GM06990 (cell line): ENCODE measurements at regions not wholly inside any gene's neighbourhood (a gene's known extent, or its start where the extent isn't known, plus 50 kb on each side); places are given as distances from the start of the nearest gene placed in this dataset.

Experiments used
- DNase-seq: peaks from one replicate; pipeline ENCODE4 v3.0.0-alpha.2; 2011; ENCODE audit not compliant: insufficient read length; ENCODE audit errors: extremely low read depth
- H3K27me3 ChIP-seq: replicated peaks from 2 replicates; pipeline ENCODE4 v1.6.0; 2011; ENCODE audit warnings: low read length; ENCODE audit not compliant: control insufficient read depth, insufficient read depth
- H3K36me3 ChIP-seq: 2 replicates; pipeline ENCODE4 v1.5.1; 2011; ENCODE audit warnings: low read length; ENCODE audit not compliant: control insufficient read depth, insufficient read depth
- H3K4me3 ChIP-seq: replicated peaks from 2 replicates; pipeline ENCODE4 v1.5.1; 2011; ENCODE audit warnings: low read depth, mild to moderate bottlenecking, control low read depth, low read length
- TF ChIP-seq, protein P1 (sequence below): IDR thresholded peaks from 2 replicates; pipeline ENCODE4 v1.5.1; 2011; ENCODE audit warnings: low read length, control low read depth, mild to moderate bottlenecking, inconsistent platforms; ENCODE audit not compliant: insufficient read depth, poor library complexity, severe bottlenecking

DNA sequence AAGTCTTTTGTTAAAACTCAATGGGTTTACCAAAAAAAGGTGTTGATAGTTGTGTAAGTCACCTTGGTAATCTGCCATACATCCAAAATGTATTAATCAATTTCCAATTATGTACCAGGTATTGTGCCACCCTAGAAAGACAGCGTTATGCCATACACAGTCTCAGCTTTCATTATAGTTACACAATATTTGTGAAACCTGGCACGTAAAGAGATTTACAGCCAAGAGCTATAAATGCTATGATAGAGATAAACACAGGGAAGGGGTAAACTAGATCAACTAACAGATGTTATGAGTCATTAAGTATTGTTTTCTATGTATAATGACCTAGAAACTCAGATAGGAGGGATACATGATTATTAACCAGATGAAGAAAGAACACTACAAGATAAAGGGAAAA is 725.6 kb upstream of the SLITRK5 start:
- H3K36me3 ChIP-seq: no peaks in the 10 kb centered on the region
- no peaks in the 10 kb centered on the region for H3K27me3 ChIP-seq
- TF ChIP-seq, protein P1, sequence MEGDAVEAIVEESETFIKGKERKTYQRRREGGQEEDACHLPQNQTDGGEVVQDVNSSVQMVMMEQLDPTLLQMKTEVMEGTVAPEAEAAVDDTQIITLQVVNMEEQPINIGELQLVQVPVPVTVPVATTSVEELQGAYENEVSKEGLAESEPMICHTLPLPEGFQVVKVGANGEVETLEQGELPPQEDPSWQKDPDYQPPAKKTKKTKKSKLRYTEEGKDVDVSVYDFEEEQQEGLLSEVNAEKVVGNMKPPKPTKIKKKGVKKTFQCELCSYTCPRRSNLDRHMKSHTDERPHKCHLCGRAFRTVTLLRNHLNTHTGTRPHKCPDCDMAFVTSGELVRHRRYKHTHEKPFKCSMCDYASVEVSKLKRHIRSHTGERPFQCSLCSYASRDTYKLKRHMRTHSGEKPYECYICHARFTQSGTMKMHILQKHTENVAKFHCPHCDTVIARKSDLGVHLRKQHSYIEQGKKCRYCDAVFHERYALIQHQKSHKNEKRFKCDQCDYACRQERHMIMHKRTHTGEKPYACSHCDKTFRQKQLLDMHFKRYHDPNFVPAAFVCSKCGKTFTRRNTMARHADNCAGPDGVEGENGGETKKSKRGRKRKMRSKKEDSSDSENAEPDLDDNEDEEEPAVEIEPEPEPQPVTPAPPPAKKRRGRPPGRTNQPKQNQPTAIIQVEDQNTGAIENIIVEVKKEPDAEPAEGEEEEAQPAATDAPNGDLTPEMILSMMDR: no peak
- H3K4me3 ChIP-seq: no peak overlapping the region
- DNase-seq: no peak

DNA sequence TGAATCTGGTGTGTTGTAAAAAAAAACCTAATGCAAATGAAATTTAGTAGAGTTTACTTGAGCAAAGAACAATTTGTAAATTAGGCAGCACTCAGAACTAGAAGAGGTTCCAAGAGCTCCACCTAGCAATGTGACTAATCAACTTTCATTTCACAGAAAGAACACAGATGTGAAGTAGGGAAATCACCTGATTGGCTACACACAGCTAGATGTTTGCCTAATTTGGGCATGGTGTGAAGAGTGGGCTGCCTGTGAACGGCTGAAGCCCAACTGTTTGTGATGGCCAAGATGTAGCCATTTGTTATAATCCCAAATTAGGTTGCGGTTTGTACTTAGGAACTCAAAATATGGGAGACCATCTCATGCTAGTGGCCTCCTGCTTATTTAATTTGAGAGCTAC is 724.4 kb upstream of the SLITRK5 start:
- DNase-seq: no peak
- Histone ChIP-seq H3K36me3 (no peaks in the 10 kb centered on the region), H3K4me3 (no peak overlapping the region), H3K27me3 (no peaks in the 10 kb centered on the region)
- TF ChIP-seq, protein P1: no peak

DNA sequence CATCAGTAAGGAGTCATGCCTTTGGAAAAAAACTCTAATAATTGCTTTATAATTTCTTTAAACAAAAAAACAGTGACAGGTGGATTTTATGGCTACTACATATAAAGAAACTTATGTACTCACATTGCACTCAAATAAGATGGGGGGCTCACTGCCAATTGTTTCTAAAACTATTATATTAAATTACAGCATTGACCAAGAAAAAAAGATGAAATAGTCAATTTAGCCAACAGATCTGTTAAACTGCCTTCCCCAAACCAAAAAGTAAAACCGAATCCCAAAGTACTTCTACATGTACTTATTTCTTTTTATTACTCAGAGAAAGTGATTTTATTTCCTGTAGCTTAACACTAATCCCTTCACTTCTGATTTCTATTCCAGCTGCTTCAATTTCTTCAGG is 716.8 kb upstream of the SLITRK5 start:
- Histone ChIP-seq H3K27me3 (no peaks in the 10 kb centered on the region), H3K4me3 (no peak overlapping the region), H3K36me3 (no peaks in the 10 kb centered on the region)
- no peak for DNase-seq
- TF ChIP-seq, protein P1: no peak

DNA sequence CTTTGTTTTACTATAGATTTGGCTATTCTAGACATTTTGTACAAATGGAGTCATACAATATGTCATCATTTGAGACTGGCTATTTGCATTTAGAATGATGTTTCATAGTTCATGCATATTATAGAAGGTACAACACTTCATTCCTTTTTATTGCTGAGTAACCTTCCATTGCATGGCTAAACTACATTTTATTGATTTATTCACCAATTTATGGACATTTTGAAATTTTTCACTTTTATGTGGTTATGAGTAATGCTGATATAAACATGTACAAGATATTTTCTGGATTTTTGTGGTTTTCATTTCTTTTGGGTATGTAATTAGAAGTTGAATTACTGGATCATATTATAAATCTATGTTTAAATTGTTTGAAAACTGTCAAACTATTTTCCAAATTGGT is 710.3 kb upstream of the SLITRK5 start:
- H3K36me3 ChIP-seq: no peaks in the 10 kb centered on the region
- H3K27me3 ChIP-seq: no peaks in the 10 kb centered on the region
- no peak overlapping the region for H3K4me3 ChIP-seq
- TF ChIP-seq, protein P1: no peak
- DNase-seq: no peak

DNA sequence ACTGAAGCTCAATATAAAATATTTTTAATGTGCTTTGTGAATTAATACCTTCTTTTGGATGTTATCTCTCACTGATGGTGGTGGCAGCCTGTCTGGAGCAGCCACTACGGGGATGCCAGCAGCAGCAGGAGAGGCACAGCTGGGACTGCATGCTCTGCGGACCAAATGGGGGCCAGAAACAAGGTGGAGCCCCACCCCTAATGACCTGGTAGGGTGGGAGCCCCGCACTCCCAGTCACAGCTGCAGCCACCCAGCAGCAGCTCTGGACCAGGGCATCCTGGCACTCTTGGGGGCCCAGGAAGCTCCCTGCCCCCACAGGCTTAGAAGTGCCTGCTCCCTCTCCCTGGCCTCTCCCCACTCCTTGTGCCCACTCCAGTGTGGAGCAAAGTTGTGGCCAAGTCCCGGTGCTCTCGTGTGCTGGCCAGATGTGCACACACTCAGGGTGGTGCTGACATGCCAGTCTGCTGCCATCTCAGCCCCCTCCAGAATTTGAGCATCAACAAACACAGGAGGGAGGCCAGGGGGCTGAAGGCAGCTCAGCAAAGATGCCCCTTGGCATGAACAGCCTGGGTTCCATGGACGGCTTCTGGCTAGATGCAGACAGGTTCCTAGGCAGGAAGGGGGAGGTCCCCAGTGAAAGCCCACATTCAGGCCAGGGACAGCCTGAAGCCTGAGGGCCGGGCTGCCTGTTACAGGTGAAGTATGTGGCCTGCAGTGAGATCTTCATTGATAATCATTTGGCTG is 696.7 kb upstream of the SLITRK5 start:
- Histone ChIP-seq H3K4me3 (no peak overlapping the region), H3K36me3 (no peaks in the 10 kb centered on the region), H3K27me3 (no peaks in the 10 kb centered on the region)
- DNase-seq: no peak
- TF ChIP-seq, protein P1: no peak

DNA sequence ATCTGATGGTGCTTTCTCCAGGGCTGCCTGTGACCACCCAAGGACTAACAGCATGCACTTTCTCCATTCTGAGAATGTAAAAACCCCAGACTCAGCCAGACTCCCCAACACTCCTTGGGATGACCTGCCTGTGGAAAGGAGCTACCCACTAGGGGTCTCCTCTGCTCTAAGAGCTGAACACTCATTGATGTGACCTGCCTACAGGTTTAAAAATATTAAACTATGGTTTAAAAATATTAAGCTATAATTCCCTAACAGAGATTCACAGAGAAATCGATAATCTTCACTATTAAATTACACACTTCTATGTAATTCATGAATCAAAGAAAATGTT is 696.2 kb upstream of the SLITRK5 start:
- DNase-seq: no peak
- no peaks in the 10 kb centered on the region for H3K27me3 ChIP-seq
- no peaks in the 10 kb centered on the region for H3K36me3 ChIP-seq
- TF ChIP-seq, protein P1: no peak
- no peak overlapping the region for H3K4me3 ChIP-seq
